ENCODE measurements at regions not wholly inside any gene's neighbourhood (a gene's known extent, or its start where the extent isn't known, plus 50 kb on each side); places are given as distances from the start of the nearest gene placed in this dataset.

DNA sequence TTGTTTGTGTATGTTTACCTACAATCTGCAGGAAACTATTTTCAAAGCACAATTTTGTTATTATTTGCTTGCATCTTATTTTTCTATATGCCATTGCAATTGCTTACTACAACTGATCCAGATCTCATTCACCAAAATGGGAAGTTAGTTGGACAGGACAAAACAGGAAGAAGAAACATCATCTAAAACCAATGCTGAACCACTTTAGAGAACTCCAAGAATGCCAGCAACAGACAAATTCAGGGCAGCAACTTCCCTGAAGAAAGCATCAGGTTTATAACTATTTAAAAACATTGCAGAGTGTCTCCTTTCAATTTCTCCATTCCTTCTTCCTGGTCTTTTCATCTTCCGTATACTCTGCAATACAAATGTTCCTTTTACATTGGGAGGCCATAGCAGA, 82.4 kb upstream of the SMYD2 start:
- TF ChIP-seq, protein P1, sequence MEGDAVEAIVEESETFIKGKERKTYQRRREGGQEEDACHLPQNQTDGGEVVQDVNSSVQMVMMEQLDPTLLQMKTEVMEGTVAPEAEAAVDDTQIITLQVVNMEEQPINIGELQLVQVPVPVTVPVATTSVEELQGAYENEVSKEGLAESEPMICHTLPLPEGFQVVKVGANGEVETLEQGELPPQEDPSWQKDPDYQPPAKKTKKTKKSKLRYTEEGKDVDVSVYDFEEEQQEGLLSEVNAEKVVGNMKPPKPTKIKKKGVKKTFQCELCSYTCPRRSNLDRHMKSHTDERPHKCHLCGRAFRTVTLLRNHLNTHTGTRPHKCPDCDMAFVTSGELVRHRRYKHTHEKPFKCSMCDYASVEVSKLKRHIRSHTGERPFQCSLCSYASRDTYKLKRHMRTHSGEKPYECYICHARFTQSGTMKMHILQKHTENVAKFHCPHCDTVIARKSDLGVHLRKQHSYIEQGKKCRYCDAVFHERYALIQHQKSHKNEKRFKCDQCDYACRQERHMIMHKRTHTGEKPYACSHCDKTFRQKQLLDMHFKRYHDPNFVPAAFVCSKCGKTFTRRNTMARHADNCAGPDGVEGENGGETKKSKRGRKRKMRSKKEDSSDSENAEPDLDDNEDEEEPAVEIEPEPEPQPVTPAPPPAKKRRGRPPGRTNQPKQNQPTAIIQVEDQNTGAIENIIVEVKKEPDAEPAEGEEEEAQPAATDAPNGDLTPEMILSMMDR (IDR thresholded peaks at IDR 0.05), result no peak
- no peak for TF ChIP-seq POLR2A (IDR thresholded peaks at IDR 0.05)

Data from adrenal gland (tissue), 5 donors.